BJ (cell line): ENCODE measurements at regions not wholly inside any gene's neighbourhood (a gene's known extent, or its start where the extent isn't known, plus 50 kb on each side); places are given as distances from the start of the nearest gene placed in this dataset.

Experiments
- CTCF ChIA-PET: fragments of 350-600 bp; formaldehyde crosslinking; extraction: SDS; loops from one replicate; lab custom pipeline; 2021; ENCODE audit warnings: antibody characterized with exemption, inconsistent platforms; lab: Yijun Ruan, JAX
- POLR2A ChIA-PET: fragments of 300-600 bp; sonication (Branson Sonifier 250); formaldehyde crosslinking; extraction: SDS; loops from one replicate; lab custom pipeline; 2021; ENCODE audit warnings: antibody characterized with exemption; lab: Charles Lee
- DNase-seq: peaks from one replicate; pipeline ENCODE4 v3.0.0-alpha.2; 2011; ENCODE audit warnings: low read depth
- H3K27me3 ChIP-seq: 2 replicates; pipeline ENCODE4 v1.6.0; 2011; ENCODE audit warnings: low read length; ENCODE audit not compliant: control insufficient read depth, insufficient read depth
- H3K36me3 ChIP-seq: 2 replicates; pipeline ENCODE4 v1.5.1; 2011; ENCODE audit warnings: low read length; ENCODE audit not compliant: control insufficient read depth, insufficient read depth
- H3K4me3 ChIP-seq: 2 replicates; pipeline ENCODE4 v1.5.1; 2011; ENCODE audit warnings: low read depth, mild to moderate bottlenecking, control low read depth, low read length
- CTCF ChIP-seq: IDR thresholded peaks from 2 replicates; pipeline ENCODE4 v1.5.1; 2011; ENCODE audit warnings: low read depth, mild to moderate bottlenecking, control low read depth, inconsistent platforms, low read length, moderate library complexity; ENCODE audit not compliant: insufficient read depth

GRCh38 chr16:86101137-86101896, 202.4 kb downstream of the IRF8 start:
- ChIA-PET CTCF (interaction anchor here (0.6 kb wide), 1 partner anchor 24 kb away, joined by 3 read pairs; no protein-coding TSS in a partner anchor), POLR2A (no interaction called here)
- TF ChIP-seq CTCF: no peak
- no peaks in the 10 kb centered on the region for H3K36me3 ChIP-seq
- DNase-seq: no peak
- peaks cover 7% of the 10 kb centered on the region for H3K27me3 ChIP-seq
- no peak overlapping the region for H3K4me3 ChIP-seq

GRCh38 chr16:86101897-86102157, 202.9 kb downstream of the IRF8 start:
- H3K36me3 ChIP-seq: no peaks in the 10 kb centered on the region
- no peak for TF ChIP-seq CTCF
- ChIA-PET CTCF (interaction anchor here (0.6 kb wide), 1 partner anchor 24 kb away, joined by 3 read pairs; no protein-coding TSS in a partner anchor), POLR2A (no interaction called here)
- no peak overlapping the region for H3K4me3 ChIP-seq
- no peak for DNase-seq
- H3K27me3 ChIP-seq: peaks cover 7% of the 10 kb centered on the region

DNA sequence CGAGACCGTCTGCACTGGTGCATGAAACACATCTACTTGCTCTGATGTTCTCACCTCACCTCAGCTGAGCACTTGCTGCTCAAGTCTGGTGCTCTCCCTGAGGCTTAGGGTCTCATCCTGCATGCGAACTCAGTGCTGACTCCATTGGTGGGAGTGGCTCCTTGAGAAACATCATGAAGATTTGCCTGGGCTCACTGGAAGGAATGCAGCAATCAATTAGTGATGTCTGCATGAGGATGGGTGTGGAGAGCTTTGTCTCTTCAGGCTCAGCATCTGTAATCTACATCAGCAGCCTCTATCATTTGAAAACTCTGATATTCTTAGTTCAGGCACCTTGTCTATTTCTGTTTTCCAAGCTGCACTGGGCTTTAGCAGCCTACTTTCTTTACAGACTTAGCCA, 204.4 kb downstream of the IRF8 start:
- H3K4me3 ChIP-seq: no peak overlapping the region
- no peak for DNase-seq
- H3K36me3 ChIP-seq: no peaks in the 10 kb centered on the region
- ChIA-PET CTCF (no interaction called here), POLR2A (no interaction called here)
- TF ChIP-seq CTCF: no peak
- H3K27me3 ChIP-seq: peaks cover 10% of the 10 kb centered on the region

DNA sequence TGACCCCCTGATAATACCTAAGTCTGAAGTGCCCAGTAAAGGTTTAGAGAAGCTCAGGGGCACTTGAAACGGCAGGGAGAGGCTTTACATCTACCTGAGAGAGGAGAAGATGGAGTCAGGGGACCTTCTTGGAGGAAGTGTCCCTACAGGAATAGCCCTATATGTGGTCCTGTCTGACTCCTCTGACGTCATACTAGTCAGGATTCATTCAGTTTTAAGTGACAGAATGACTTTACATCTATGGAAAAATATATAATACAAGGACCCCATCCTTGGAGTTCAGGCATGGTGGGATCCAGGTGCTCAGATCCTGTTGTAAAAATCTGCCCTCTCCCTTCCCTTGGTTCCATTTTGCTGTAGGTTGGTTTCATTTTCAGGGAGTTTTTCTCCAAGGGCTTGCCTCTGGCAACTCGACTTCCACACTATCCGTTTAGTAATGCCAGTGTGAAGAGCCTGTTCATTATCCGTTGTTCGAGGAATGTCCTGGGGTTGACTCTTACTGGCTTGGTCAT, 205.6 kb downstream of the IRF8 start:
- CTCF ChIA-PET: interaction anchor here (0.9 kb wide), 1 partner anchor 32 kb away, joined by 4 read pairs; no protein-coding TSS in a partner anchor
- no peak for TF ChIP-seq CTCF
- POLR2A ChIA-PET: no interaction called here
- Histone ChIP-seq H3K27me3 (peaks cover 11% of the 10 kb centered on the region), H3K36me3 (no peaks in the 10 kb centered on the region), H3K4me3 (no peak overlapping the region)
- DNase-seq: no peak

DNA sequence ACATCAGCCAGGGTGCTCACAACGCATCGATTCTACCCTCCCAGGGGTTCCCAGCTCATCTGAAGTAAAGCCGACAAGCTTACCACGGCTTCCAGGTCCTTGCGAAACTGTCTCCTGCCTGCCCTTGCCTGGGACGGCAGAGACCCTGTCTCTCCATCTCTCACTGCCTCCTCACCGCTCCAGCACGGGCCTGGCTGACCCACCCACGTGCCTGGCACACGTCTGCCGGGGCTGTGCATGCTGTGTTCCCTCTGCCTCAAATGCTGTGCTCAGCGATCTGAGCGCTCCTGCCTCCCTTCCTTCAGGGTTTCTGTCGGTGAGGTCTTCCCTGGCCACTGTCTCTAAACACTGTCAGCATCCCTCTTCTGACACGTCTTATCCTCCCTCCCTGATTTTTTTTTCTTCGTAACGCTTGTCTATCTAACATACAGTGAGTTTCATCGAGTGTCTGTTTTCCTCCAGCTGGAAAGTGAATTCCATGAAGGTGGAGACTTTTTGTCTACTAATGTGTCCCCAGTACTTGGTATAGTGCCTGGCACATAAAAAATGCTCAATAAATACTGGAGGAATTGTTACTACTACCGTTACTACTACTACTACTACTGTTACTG, 208.4 kb downstream of the IRF8 start:
- Histone ChIP-seq H3K4me3 (no peak overlapping the region), H3K27me3 (peaks cover 4% of the 10 kb centered on the region), H3K36me3 (no peaks in the 10 kb centered on the region)
- CTCF ChIA-PET: no interaction called here
- POLR2A ChIA-PET: no interaction called here
- no peak for DNase-seq
- no peak for TF ChIP-seq CTCF
